ENCODE measurements at regions not wholly inside any gene's neighbourhood (a gene's known extent, or its start where the extent isn't known, plus 50 kb on each side); places are given as distances from the start of the nearest gene placed in this dataset.
"Not testable (repeated sequence)": the region's sequence is repeated elsewhere in the genome, so short reads cannot be mapped to it uniquely, and the experiment has no call there.

DNA sequence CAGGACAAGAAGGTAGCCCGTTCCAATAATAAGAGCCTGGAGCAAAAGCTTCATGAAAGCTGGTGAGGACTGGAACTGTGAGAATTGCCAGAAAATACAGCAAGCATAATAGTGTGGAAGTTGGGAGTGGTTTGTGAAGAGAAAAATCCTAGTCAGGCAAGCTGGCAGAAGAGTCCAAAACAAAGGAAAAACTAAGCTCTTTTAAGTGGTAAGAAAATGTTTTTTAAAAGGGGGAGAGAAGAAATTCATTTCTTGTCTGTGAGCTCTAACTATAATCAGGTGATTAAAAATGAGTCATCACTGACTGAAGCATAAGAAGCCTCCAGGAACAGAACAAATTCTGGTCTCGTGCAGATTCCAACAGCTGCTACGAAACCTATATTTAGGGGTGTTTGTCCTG, 102.6 kb downstream of the CAAP1 start:
- no peak for TF ChIP-seq CTCF (IDR thresholded peaks at IDR 0.05; ENCODE audit: partially characterized antibody, unreplicated experiment)
- no peak overlapping the region for H3K4me3 Mint-ChIP-seq (ENCODE audit: unreplicated experiment)
- no peaks in the 10 kb centered on the region for H3K36me3 Mint-ChIP-seq (ENCODE audit: unreplicated experiment)
- no peak overlapping the region for H3K27ac Mint-ChIP-seq (ENCODE audit: unreplicated experiment)
- no peaks in the 10 kb centered on the region for H3K9me3 Mint-ChIP-seq (ENCODE audit: unreplicated experiment)
- H3K4me1 Mint-ChIP-seq (ENCODE audit: low read depth, unreplicated experiment) = peaks cover 4% of the 10 kb centered on the region
- DNase-seq = no peak
- H3K27me3 Mint-ChIP-seq (ENCODE audit: unreplicated experiment) = no peaks in the 10 kb centered on the region

DNA sequence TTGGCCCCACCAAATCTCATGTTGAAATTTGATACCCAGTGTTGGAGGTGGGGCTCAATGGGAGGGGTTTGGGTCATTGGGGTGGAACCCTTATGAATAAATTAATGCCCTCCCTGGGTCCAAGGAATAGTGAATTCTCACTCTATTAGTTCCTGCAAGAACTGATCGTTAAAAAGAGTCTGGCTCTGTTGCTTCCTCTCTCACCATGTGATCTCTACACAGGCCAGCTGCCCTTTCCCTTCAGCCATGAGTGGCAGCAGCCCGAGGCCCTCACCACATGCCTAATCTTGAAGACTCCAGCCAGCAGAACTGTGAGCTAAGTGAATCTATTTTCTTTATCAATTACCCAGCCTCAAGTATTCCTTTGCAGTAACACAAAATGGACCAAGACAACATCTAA, 106.0 kb downstream of the CAAP1 start:
- Mint-ChIP-seq H3K9me3 (ENCODE audit: unreplicated experiment) (no peaks in the 10 kb centered on the region), H3K27me3 (ENCODE audit: unreplicated experiment) (no peaks in the 10 kb centered on the region), H3K36me3 (ENCODE audit: unreplicated experiment) (no peaks in the 10 kb centered on the region), H3K4me1 (ENCODE audit: low read depth, unreplicated experiment) (peaks cover 4% of the 10 kb centered on the region), H3K4me3 (ENCODE audit: unreplicated experiment) (no peak overlapping the region), H3K27ac (ENCODE audit: unreplicated experiment) (peak overlapping the region; percentile 56)
- TF ChIP-seq CTCF (IDR thresholded peaks at IDR 0.05; ENCODE audit: partially characterized antibody, unreplicated experiment) = no peak
- DNase-seq = peak; percentile 32

GRCh38 chr9:26782899-26783298, 109.7 kb downstream of the CAAP1 start:
- TF ChIP-seq CTCF (IDR thresholded peaks at IDR 0.05; ENCODE audit: partially characterized antibody, unreplicated experiment) = no peak

GRCh38 chr9:26781906-26782305, 110.7 kb downstream of the CAAP1 start:
- Mint-ChIP-seq H3K4me1 (ENCODE audit: low read depth, unreplicated experiment) (peaks cover 2% of the 10 kb centered on the region), H3K27me3 (ENCODE audit: unreplicated experiment) (no peaks in the 10 kb centered on the region), H3K36me3 (ENCODE audit: unreplicated experiment) (no peaks in the 10 kb centered on the region), H3K27ac (ENCODE audit: unreplicated experiment) (no peak overlapping the region), H3K9me3 (ENCODE audit: unreplicated experiment) (no peaks in the 10 kb centered on the region), H3K4me3 (ENCODE audit: unreplicated experiment) (no peak overlapping the region)
- no peak for DNase-seq
- TF ChIP-seq CTCF (IDR thresholded peaks at IDR 0.05; ENCODE audit: partially characterized antibody, unreplicated experiment) = no peak

More at GRCh38 chr9:26782899-26783298, 109.7 kb downstream of the CAAP1 start:
- Mint-ChIP-seq H3K27me3 (ENCODE audit: unreplicated experiment) (no peaks in the 10 kb centered on the region), H3K4me1 (ENCODE audit: low read depth, unreplicated experiment) (peaks cover 4% of the 10 kb centered on the region), H3K36me3 (ENCODE audit: unreplicated experiment) (no peaks in the 10 kb centered on the region), H3K27ac (ENCODE audit: unreplicated experiment) (no peak overlapping the region), H3K4me3 (ENCODE audit: unreplicated experiment) (no peak overlapping the region), H3K9me3 (ENCODE audit: unreplicated experiment) (no peaks in the 10 kb centered on the region)
- DNase-seq = no peak

- H3K27me3 Mint-ChIP-seq (ENCODE audit: unreplicated experiment) = not testable (repeated sequence)
Observed at GRCh38 chr9:26780307-26780706, 112.3 kb downstream of the CAAP1 start.

DNA sequence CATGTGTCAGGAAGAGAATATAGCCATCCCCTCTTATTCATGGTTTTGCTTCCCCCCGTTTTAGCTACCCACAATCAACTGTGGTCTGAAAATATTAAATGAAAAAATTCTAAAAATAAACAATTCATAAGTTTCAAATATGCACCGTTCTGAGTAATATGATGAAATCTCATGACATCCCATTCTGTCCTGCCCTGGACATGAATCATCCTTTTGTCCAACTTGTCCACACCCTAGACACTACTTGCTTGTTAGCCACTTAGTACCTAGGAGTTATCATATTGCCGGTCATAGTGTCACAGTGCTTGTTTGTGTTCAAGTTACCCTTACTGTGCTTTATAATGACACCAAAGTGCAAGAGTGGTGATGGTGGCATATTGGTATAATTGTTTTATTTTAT, 113.5 kb downstream of the CAAP1 start:
- H3K27me3 Mint-ChIP-seq (ENCODE audit: unreplicated experiment) = no peaks in the 10 kb centered on the region
- DNase-seq = no peak
- no peaks in the 10 kb centered on the region for H3K4me1 Mint-ChIP-seq (ENCODE audit: low read depth, unreplicated experiment)
- no peaks in the 10 kb centered on the region for H3K36me3 Mint-ChIP-seq (ENCODE audit: unreplicated experiment)
- H3K9me3 Mint-ChIP-seq (ENCODE audit: unreplicated experiment) = peaks cover 1% of the 10 kb centered on the region
- H3K4me3 Mint-ChIP-seq (ENCODE audit: unreplicated experiment) = no peak overlapping the region
- no peak overlapping the region for H3K27ac Mint-ChIP-seq (ENCODE audit: unreplicated experiment)
- TF ChIP-seq CTCF (IDR thresholded peaks at IDR 0.05; ENCODE audit: partially characterized antibody, unreplicated experiment) = no peak

More at GRCh38 chr9:26780307-26780706, 112.3 kb downstream of the CAAP1 start:
- not testable (repeated sequence) for H3K9me3 Mint-ChIP-seq (ENCODE audit: unreplicated experiment); DNase-seq; H3K36me3 Mint-ChIP-seq (ENCODE audit: unreplicated experiment); H3K4me3 Mint-ChIP-seq (ENCODE audit: unreplicated experiment); H3K4me1 Mint-ChIP-seq (ENCODE audit: low read depth, unreplicated experiment); H3K27ac Mint-ChIP-seq (ENCODE audit: unreplicated experiment)

Data from glutamatergic neuron (in vitro differentiated cells).